ENCODE measurements at regions not wholly inside any gene's neighbourhood (a gene's known extent, or its start where the extent isn't known, plus 50 kb on each side); places are given as distances from the start of the nearest gene placed in this dataset.

GRCh38 chr11:116691771-116692177 lies 81.0 kb downstream of the BUD13 start:
- TF ChIP-seq POLR2A (IDR thresholded peaks at IDR 0.05) = no peak
- TF ChIP-seq CTCF (IDR thresholded peaks at IDR 0.05) = peak; percentile 71 to 82 (median 73)
